ENCODE measurements at regions not wholly inside any gene's neighbourhood (a gene's known extent, or its start where the extent isn't known, plus 50 kb on each side); places are given as distances from the start of the nearest gene placed in this dataset.

DNA sequence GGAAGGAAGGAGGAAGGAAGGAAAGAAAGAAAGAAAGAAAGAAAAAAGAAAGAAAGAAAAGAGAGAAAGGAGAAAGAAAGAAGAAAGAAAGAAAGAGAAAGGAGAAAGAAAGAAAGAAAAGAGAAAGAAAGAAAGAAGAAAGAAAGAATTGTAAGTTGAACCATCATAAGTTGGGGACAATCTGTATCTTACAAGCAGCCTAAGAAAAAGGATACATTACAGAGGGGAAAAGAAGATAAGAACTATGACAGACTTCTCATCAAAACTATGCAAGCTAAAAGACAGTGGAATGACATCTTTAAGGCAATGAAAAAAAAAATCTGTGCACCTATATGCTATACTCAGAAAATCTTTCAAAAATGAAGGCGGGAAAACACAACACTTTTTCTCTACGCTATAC is 50.3 kb upstream of the SP4 start:
- Histone ChIP-seq H3K9me3 (ENCODE audit: control extremely low read depth in 1 of 5, control insufficient read depth in 4 of 5, insufficient read depth in 2 of 5, low read depth in 1 of 5, low read length in 4 of 5) (peaks cover 0 to 18% (median 5%) of the 10 kb centered on the region in 5 experiments), H3K27me3 (replicated peaks in 2 of 5; ENCODE audit: control insufficient read depth in 4 of 5, insufficient read depth in 5 of 5, low read length in 4 of 5) (no peaks in the 10 kb centered on the region), H3K4me1 (ENCODE audit: control extremely low read depth in 1 of 4, control insufficient read depth in 4 of 4, insufficient read depth in 4 of 4, low read length in 3 of 4) (no peaks in the 10 kb centered on the region), H3K4me3 (ENCODE audit: control insufficient read depth in 1 of 7, extremely low read depth in 1 of 7, insufficient read depth in 4 of 7, low read depth in 2 of 7, low read length in 6 of 7) (no peak overlapping the region), H3K36me3 (ENCODE audit: control insufficient read depth in 4 of 4, insufficient read depth in 4 of 4, low read length in 3 of 4) (no peaks in the 10 kb centered on the region), H3K27ac (ENCODE audit: insufficient read depth in 1 of 2, low read depth in 1 of 2, low read length in 2 of 2, poor library complexity in 1 of 2, severe bottlenecking in 2 of 2) (no peak overlapping the region)
- ChIA-PET CTCF (no interaction called here), POLR2A (no interaction called here)
- DNase-seq = peak; percentile 8 to 43 (median 25)
- 58% methylated on average over 2 of the region's 2 CpGs for WGBS (ENCODE audit: insufficient coverage)
